ENCODE measurements at regions not wholly inside any gene's neighbourhood (a gene's known extent, or its start where the extent isn't known, plus 50 kb on each side); places are given as distances from the start of the nearest gene placed in this dataset.

DNA sequence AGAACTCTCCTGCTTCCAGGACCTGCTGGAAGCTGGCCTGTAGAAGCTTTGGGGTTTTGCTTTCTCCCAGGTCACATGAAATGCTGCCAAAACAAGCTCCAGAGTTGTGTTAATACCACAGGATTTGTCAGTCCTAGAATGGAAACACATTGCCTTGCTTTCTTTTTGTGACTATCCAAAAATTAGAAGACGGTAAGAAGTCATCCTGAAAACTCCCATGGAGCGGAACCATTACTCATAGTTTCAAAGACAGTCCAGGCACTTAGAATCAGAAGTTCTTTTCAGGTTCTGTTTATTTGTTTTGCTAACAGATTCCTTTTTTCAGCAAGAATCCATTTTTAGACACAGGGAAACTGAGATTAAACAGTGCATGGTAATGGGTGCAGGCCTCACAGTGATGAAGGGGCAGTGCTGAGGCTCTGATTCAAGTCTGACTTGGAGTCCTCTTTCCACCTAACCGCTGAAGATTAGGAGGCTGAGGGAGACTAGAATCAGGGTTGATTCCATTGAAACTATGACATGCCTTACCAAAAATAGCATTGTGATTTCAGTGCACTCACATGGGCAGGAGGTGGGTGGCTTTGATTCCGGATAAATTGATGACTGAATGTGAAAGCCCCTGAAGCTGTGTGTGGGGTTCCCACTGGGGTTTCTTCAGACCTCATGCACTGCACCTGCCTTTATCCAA, 72.2 kb upstream of the NAA20 start:
- TF ChIP-seq, protein P1, sequence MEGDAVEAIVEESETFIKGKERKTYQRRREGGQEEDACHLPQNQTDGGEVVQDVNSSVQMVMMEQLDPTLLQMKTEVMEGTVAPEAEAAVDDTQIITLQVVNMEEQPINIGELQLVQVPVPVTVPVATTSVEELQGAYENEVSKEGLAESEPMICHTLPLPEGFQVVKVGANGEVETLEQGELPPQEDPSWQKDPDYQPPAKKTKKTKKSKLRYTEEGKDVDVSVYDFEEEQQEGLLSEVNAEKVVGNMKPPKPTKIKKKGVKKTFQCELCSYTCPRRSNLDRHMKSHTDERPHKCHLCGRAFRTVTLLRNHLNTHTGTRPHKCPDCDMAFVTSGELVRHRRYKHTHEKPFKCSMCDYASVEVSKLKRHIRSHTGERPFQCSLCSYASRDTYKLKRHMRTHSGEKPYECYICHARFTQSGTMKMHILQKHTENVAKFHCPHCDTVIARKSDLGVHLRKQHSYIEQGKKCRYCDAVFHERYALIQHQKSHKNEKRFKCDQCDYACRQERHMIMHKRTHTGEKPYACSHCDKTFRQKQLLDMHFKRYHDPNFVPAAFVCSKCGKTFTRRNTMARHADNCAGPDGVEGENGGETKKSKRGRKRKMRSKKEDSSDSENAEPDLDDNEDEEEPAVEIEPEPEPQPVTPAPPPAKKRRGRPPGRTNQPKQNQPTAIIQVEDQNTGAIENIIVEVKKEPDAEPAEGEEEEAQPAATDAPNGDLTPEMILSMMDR (IDR thresholded peaks at IDR 0.05), result no peak
- TF ChIP-seq POLR2A (IDR thresholded peaks at IDR 0.05), result no peak
